ENCODE measurements at regions not wholly inside any gene's neighbourhood (a gene's known extent, or its start where the extent isn't known, plus 50 kb on each side); places are given as distances from the start of the nearest gene placed in this dataset.

GRCh38 chr18:27616324-27616723 lies 431.2 kb upstream of the CHST9 start:
- DNase-seq (ENCODE audit: low read depth, low spot score) = no peak
- no peaks in the 10 kb centered on the region for H3K27me3 ChIP-seq (replicated peaks in 1 of 2; ENCODE audit: control insufficient read depth in 2 of 2, insufficient read depth in 2 of 2, low read length in 1 of 2)
- intact Hi-C loops (cut with micrococcal nuclease; ENCODE audit: unreplicated experiment) (no loop called here), in situ Hi-C loops (cut with MboI) (no loop called here)
- ChIA-PET RAD21 (ENCODE audit: unreplicated experiment) (no interaction called here), CTCF (interaction anchor here (1.0 to 2.5 kb wide), 3 partner anchors 8 to 17 kb away, joined by 3 to 11 read pairs (median 3); no protein-coding TSS in a partner anchor), SMC1A (ENCODE audit: uncharacterized antibody, unreplicated experiment) (interaction anchor here (1.2 kb wide), 1 partner anchor 9 kb away, joined by 3 read pairs; no protein-coding TSS in a partner anchor), POLR2A (no interaction called here)
- H3K79me2 ChIP-seq (ENCODE audit: control insufficient read depth, insufficient read depth, low read length) = no peaks in the 10 kb centered on the region
- 42% methylated on average over 4 of the region's 4 CpGs for WGBS (ENCODE audit: insufficient coverage, insufficient replicate concordance, low lambda C conversion rate, missing lambda C conversion rate)
- FAIRE-seq = no peak
- H3K4me2 ChIP-seq (ENCODE audit: control insufficient read depth, insufficient read depth) = no peak overlapping the region
- BruUV-seq (replicated peaks) = no TSS peak
- H3K36me3 ChIP-seq (ENCODE audit: control insufficient read depth in 2 of 2, insufficient read depth in 2 of 2, low read length in 1 of 2) = no peaks in the 10 kb centered on the region
- H2AFZ ChIP-seq (ENCODE audit: control insufficient read depth, low read depth, low read length) = no peak overlapping the region
- H4K20me1 ChIP-seq (ENCODE audit: control insufficient read depth, insufficient read depth) = no peaks in the 10 kb centered on the region
- ATAC-seq = no peak
- H3K9ac ChIP-seq (ENCODE audit: control insufficient read depth, insufficient read depth, low read length) = no peak overlapping the region
- no peaks in the 10 kb centered on the region for H3K9me3 ChIP-seq (replicated peaks; ENCODE audit: control insufficient read depth, insufficient read depth, low read length)
- no peak overlapping the region for H3K27ac ChIP-seq (ENCODE audit: control insufficient read depth, insufficient read depth)
- no peak overlapping the region for H3K4me3 ChIP-seq
- H3K4me1 ChIP-seq (ENCODE audit: control insufficient read depth, insufficient read depth, low read length) = no peaks in the 10 kb centered on the region
- TF ChIP-seq ZBTB33 (IDR thresholded peaks at IDR 0.05) (no peak), PAX5 (IDR thresholded peaks at IDR 0.05; ENCODE audit: borderline replicate concordance, low read depth, low read length) (no peak), ASH2L (IDR thresholded peaks at IDR 0.05; ENCODE audit: borderline replicate concordance, low read depth) (no peak), TARDBP (IDR thresholded peaks at IDR 0.05; ENCODE audit: borderline replicate concordance) (no peak), TAF1 (IDR thresholded peaks at IDR 0.05; ENCODE audit: borderline replicate concordance, low read depth, low read length) (no peak), ZBTB11 (CRISPR knock-in tag; IDR thresholded peaks at IDR 0.05) (no peak), IRF5 (IDR thresholded peaks at IDR 0.05; ENCODE audit: borderline replicate concordance) (no peak), IKZF1 (conservative IDR thresholded peaks at IDR 0.05) (no peak), POU2F2 (IDR thresholded peaks at IDR 0.05; ENCODE audit: borderline replicate concordance, low read depth, low read length) (no peak), SIN3A (IDR thresholded peaks at IDR 0.05; ENCODE audit: low read depth, low read length) (no peak), FOXM1 (IDR thresholded peaks at IDR 0.05; ENCODE audit: low read depth, low read length) (no peak), MXI1 (IDR thresholded peaks at IDR 0.05; ENCODE audit: low read depth, low read length) (no peak), SUPT20H (IDR thresholded peaks at IDR 0.05; ENCODE audit: borderline replicate concordance, control insufficient read depth, low read depth, low read length) (no peak), USF1 (IDR thresholded peaks at IDR 0.05; ENCODE audit: borderline replicate concordance, extremely low read length, insufficient read depth, low read depth, low read length) (no peak), ZNF207 (IDR thresholded peaks at IDR 0.05; ENCODE audit: borderline replicate concordance) (no peak)

Measured in GM12878 (cell line).